ENCODE measurements at regions not wholly inside any gene's neighbourhood (a gene's known extent, or its start where the extent isn't known, plus 50 kb on each side); places are given as distances from the start of the nearest gene placed in this dataset.

DNA sequence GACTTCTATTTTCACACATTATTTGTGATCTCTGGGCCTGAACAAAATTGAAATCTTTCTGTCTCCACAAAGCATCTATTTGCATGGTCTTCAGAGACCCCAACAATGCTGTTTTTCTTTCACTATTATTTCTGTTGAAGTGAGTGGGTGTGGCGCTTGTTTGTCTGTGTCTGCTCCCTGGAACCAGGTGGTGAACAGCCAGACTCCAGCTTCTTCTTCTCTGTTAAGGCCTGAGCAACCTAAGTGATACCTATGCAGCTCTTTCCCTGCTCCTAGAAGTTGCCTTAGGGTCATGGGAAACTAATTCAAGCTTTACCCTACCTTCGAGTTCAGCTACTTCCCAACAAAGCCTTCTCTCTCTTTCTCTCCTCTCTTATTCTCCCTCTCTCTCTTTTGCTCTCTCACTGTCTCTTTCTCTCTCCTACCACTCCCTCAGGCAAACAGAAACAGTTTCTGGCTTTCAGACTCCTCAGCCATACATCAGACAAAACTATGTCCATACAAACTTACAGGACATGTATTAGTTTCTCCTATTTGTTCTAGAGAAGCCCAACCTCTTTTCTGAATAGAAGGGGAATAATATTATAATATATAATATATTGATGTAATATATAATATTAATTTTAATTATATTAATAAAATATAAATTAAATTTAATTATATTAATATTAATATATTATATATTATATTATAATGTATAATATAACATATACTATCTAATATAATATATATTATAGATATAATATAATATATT lies 552.5 kb downstream of the DSC3 start:
- no peaks in the 10 kb centered on the region for H3K27me3 ChIP-seq (replicated peaks; ENCODE audit: control insufficient read depth, insufficient read depth, low read length)
- DNase-seq (ENCODE audit: extremely low read depth, insufficient read length), result no peak
- H3K36me3 ChIP-seq (ENCODE audit: control insufficient read depth, insufficient read depth, low read length), result no peaks in the 10 kb centered on the region
- TF ChIP-seq, protein P1, sequence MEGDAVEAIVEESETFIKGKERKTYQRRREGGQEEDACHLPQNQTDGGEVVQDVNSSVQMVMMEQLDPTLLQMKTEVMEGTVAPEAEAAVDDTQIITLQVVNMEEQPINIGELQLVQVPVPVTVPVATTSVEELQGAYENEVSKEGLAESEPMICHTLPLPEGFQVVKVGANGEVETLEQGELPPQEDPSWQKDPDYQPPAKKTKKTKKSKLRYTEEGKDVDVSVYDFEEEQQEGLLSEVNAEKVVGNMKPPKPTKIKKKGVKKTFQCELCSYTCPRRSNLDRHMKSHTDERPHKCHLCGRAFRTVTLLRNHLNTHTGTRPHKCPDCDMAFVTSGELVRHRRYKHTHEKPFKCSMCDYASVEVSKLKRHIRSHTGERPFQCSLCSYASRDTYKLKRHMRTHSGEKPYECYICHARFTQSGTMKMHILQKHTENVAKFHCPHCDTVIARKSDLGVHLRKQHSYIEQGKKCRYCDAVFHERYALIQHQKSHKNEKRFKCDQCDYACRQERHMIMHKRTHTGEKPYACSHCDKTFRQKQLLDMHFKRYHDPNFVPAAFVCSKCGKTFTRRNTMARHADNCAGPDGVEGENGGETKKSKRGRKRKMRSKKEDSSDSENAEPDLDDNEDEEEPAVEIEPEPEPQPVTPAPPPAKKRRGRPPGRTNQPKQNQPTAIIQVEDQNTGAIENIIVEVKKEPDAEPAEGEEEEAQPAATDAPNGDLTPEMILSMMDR (IDR thresholded peaks at IDR 0.05; ENCODE audit: insufficient read depth, low read length, poor library complexity, severe bottlenecking), result no peak
- no peak overlapping the region for H3K4me3 ChIP-seq (replicated peaks; ENCODE audit: low read depth, low read length)

DNA sequence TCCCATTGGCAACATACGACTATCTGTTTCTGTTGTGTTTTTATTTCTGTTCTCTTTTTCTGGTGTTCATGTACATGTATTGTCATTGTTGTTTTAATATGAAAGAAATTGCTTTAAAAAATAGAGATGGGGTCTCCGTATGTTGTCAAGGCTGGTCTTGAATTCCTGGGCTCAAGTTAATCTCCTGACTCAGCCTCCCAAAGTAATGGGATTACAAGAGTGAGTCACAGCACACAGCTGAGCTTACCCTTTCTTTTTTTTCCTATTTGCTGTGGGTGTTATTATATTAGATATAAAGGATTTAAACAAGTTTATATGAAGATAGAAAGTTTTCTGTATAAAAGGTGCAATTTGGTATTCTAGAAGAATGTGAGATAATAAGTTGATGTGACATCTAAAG lies 554.6 kb downstream of the DSC3 start:
- Histone ChIP-seq H3K36me3 (ENCODE audit: control insufficient read depth, insufficient read depth, low read length) (no peaks in the 10 kb centered on the region), H3K4me3 (replicated peaks; ENCODE audit: low read depth, low read length) (no peak overlapping the region), H3K27me3 (replicated peaks; ENCODE audit: control insufficient read depth, insufficient read depth, low read length) (no peaks in the 10 kb centered on the region)
- DNase-seq (ENCODE audit: extremely low read depth, insufficient read length), result no peak
- TF ChIP-seq, protein P1 (IDR thresholded peaks at IDR 0.05; ENCODE audit: insufficient read depth, low read length, poor library complexity, severe bottlenecking), result no peak

DNA sequence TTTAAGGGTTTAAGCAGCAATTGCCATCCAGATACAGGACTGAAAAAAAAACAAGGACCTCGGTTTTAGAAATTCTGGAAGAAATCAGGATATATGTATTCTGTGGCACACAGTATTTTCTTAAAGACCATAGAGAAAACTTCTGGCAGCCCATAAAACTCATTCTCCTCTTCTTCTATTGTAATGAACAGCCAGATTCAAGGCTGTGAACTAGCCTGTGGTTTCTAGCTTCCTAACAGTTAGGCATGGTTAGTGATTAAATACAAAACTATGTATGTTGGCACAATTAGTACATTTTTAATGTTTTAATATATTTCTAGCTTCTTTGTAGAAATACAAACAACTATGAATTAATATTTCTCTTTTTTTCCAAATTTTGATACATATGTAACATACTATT lies 555.7 kb downstream of the DSC3 start:
- Histone ChIP-seq H3K27me3 (replicated peaks; ENCODE audit: control insufficient read depth, insufficient read depth, low read length) (no peaks in the 10 kb centered on the region), H3K4me3 (replicated peaks; ENCODE audit: low read depth, low read length) (no peak overlapping the region), H3K36me3 (ENCODE audit: control insufficient read depth, insufficient read depth, low read length) (no peaks in the 10 kb centered on the region)
- TF ChIP-seq, protein P1 (IDR thresholded peaks at IDR 0.05; ENCODE audit: insufficient read depth, low read length, poor library complexity, severe bottlenecking), result no peak
- no peak for DNase-seq (ENCODE audit: extremely low read depth, insufficient read length)

DNA sequence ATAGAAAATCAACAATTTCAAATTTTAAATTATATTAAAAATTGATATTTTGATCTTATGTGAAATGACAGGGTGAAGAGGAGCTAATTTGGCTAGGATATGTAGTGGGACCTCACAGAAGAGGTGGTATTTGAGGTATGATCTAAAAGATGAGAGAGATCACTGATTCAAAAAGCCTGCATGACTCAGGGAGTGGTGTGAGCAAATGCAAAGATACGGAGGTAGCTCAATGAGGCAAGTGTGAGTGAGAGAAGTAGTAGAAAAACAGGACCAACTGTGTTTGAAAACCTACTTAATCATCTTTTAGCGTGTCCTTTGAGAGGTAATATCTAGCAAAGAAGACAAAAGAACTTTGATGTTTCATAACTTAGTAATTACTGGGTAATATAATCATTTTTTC lies 557.5 kb downstream of the DSC3 start:
- Histone ChIP-seq H3K36me3 (ENCODE audit: control insufficient read depth, insufficient read depth, low read length) (no peaks in the 10 kb centered on the region), H3K4me3 (replicated peaks; ENCODE audit: low read depth, low read length) (no peak overlapping the region), H3K27me3 (replicated peaks; ENCODE audit: control insufficient read depth, insufficient read depth, low read length) (no peaks in the 10 kb centered on the region)
- no peak for DNase-seq (ENCODE audit: extremely low read depth, insufficient read length)
- TF ChIP-seq, protein P1 (IDR thresholded peaks at IDR 0.05; ENCODE audit: insufficient read depth, low read length, poor library complexity, severe bottlenecking), result no peak

DNA sequence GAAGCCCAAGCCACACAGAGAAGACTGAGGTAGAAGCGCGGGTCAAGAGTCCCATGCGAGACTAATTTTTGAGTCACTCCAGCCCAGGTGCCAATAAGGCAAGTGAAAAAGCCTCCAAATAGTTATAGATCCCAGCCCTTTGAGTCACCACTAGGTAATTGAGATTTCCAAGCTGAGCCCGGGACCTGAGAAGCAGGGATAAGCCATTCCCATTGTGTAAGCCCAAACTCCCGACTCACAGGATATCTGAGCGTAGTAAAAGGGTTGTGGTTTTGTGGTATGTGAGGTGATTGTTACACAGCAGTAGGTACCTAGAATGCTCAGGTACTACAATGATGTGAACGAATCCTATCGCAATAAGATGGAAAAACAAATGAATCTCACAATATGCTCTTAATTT lies 560.7 kb downstream of the DSC3 start:
- no peaks in the 10 kb centered on the region for H3K36me3 ChIP-seq (ENCODE audit: control insufficient read depth, insufficient read depth, low read length)
- no peak for DNase-seq (ENCODE audit: extremely low read depth, insufficient read length)
- no peaks in the 10 kb centered on the region for H3K27me3 ChIP-seq (replicated peaks; ENCODE audit: control insufficient read depth, insufficient read depth, low read length)
- TF ChIP-seq, protein P1 (IDR thresholded peaks at IDR 0.05; ENCODE audit: insufficient read depth, low read length, poor library complexity, severe bottlenecking), result no peak
- H3K4me3 ChIP-seq (replicated peaks; ENCODE audit: low read depth, low read length), result no peak overlapping the region

DNA sequence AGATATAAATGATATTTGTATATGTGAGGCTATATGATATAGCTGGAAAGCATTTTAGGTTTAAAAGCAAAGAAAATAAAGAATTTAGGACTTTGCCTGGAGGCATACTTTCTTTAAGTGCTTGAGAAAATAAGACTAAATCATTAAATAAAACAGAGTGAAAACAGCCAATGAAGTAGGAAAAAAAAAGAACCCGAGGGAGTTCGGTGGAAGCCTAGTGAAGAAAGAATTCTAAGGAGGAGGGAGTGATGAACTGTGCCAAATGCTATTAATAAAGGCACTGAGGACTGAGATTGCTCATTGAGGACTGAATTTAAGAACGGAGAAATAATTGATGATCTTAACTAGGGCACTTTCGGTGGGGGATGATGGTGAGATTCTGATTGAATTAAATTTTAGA lies 573.5 kb downstream of the DSC3 start:
- no peaks in the 10 kb centered on the region for H3K36me3 ChIP-seq (ENCODE audit: control insufficient read depth, insufficient read depth, low read length)
- TF ChIP-seq, protein P1 (IDR thresholded peaks at IDR 0.05; ENCODE audit: insufficient read depth, low read length, poor library complexity, severe bottlenecking), result no peak
- H3K4me3 ChIP-seq (replicated peaks; ENCODE audit: low read depth, low read length), result no peak overlapping the region
- H3K27me3 ChIP-seq (replicated peaks; ENCODE audit: control insufficient read depth, insufficient read depth, low read length), result no peaks in the 10 kb centered on the region
- DNase-seq (ENCODE audit: extremely low read depth, insufficient read length), result no peak
